Right lobe of liver (tissue), 4 donors: ENCODE measurements at regions not wholly inside any gene's neighbourhood (a gene's known extent, or its start where the extent isn't known, plus 50 kb on each side); places are given as distances from the start of the nearest gene placed in this dataset.

ENCODE experiments used
- POLR2A ChIP-seq: fragments of 450-650 bp; IDR thresholded peaks from one replicate; pipeline ENCODE4 v1.6.1; 2017; ENCODE audit warnings: antibody characterized with exemption, mild to moderate bottlenecking
- TF ChIP-seq, protein P1 (sequence below), 4 donors: fragments of 200-600 bp in 3 of 4; fragments of 450-650 bp in 1 of 4; IDR thresholded peaks; one replicate each; pipeline versions ENCODE4 v1.5.1 to v1.8.0; 2016 to 2022; ENCODE audit warnings: antibody characterized with exemption in 4 of 4, mild to moderate bottlenecking in 2 of 4
- donor health status: DM: no; HTN: no; CAD: no.
- donor health status: DM: no; HTN: no; CAD: no.
- donor health status: DM: no; HTN: yes; CAD: no.

DNA sequence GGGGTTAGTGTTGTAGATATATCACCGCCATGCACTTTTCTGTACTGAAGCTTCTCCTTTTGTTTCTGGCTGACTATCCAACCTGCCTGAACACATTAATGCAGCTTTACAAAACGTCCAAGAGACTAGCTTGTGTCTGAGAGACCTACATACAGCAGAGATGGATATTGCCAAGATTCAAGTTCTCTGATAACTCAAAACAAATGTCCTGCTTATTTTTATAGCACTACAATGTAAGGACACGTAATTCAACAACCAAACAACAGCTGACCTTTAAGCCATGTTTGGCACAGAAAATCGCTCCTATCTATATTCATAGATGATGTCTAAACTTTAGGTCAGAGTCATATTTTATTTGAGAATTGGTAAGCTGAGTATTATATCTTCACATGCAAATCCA is 76.2 kb upstream of the NTRK2 start:
- TF ChIP-seq, protein P1, sequence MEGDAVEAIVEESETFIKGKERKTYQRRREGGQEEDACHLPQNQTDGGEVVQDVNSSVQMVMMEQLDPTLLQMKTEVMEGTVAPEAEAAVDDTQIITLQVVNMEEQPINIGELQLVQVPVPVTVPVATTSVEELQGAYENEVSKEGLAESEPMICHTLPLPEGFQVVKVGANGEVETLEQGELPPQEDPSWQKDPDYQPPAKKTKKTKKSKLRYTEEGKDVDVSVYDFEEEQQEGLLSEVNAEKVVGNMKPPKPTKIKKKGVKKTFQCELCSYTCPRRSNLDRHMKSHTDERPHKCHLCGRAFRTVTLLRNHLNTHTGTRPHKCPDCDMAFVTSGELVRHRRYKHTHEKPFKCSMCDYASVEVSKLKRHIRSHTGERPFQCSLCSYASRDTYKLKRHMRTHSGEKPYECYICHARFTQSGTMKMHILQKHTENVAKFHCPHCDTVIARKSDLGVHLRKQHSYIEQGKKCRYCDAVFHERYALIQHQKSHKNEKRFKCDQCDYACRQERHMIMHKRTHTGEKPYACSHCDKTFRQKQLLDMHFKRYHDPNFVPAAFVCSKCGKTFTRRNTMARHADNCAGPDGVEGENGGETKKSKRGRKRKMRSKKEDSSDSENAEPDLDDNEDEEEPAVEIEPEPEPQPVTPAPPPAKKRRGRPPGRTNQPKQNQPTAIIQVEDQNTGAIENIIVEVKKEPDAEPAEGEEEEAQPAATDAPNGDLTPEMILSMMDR (IDR thresholded peaks at IDR 0.05) = no peak
- TF ChIP-seq POLR2A = no peak
